Upper lobe of left lung (tissue), 4 donors: ENCODE measurements at regions not wholly inside any gene's neighbourhood (a gene's known extent, or its start where the extent isn't known, plus 50 kb on each side); places are given as distances from the start of the nearest gene placed in this dataset.

Source experiments
- CTCF ChIP-seq, 6 experiments: fragments of 450-650 bp in 4 of 6; fragments of 200-600 bp in 2 of 6; sonication (generic) in 2 of 6; IDR thresholded peaks; one replicate each; pipeline ENCODE4 v1.5.1; 2016 to 2019; ENCODE audit warnings: antibody characterized with exemption in 6 of 6
- POLR2A ChIP-seq, 4 donors: fragments of 450-650 bp; IDR thresholded peaks; one replicate each; pipeline ENCODE4 v1.5.1; 2016 to 2017; ENCODE audit warnings: antibody characterized with exemption in 4 of 4, mild to moderate bottlenecking in 2 of 4

GRCh38 chr4:186829097-186829496, 105.4 kb upstream of the FAT1 start:
- TF ChIP-seq POLR2A (IDR thresholded peaks at IDR 0.05) (no peak), CTCF (IDR thresholded peaks at IDR 0.05) (no peak)
